ENCODE measurements at regions not wholly inside any gene's neighbourhood (a gene's known extent, or its start where the extent isn't known, plus 50 kb on each side); places are given as distances from the start of the nearest gene placed in this dataset.

DNA sequence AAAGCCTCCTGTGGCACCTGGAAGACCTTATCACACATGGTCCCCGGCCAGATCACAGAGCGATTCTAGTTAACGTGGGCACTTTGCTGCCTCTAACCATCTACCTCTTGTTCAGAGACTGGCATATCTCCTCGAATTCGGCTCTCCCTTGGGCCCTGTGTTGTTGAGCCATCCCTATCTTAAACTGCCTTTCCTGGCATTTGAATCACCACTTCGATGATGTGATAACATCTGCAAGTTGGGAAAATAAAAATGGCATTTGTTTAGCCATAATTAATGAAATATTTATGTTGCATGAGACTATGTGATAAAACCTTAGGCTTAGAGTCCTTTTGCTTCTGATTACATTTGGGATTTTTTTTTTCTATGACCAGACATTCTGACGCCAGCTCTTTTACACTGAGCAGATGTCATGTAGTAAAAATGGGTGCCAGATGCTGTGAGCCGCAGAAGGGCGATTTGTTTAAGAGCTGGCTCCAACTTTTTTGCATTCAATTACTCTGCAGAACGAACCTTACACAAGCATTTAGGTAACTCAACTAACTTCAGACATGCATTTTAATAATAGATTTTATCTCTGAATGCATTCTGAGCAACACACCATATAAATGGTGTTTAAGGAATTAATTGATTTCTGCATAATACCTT, 58.5 kb upstream of the PARVA start:
- Histone ChIP-seq H3K4me1 (no peaks in the 10 kb centered on the region), H3K4me2 (no peak overlapping the region), H3K4me3 (no peak overlapping the region), H3K27ac (no peak overlapping the region), H3K9me3 (peaks cover 20% of the 10 kb centered on the region)
- no peak for DNase-seq (ENCODE audit: low read depth in 1 of 2, low spot score in 1 of 2)
- CTCF ChIA-PET = interaction anchor here (0.6 to 6.0 kb wide), 5 partner anchors 12 to 711 kb away, joined by 3 to 41 read pairs (median 7); no protein-coding TSS in a partner anchor
- FAIRE-seq = no peak
- POLR2A ChIA-PET = interaction anchor here (0.7 kb wide), 1 partner anchor 10 kb away, joined by 4 read pairs; no protein-coding TSS in a partner anchor
- WGBS (ENCODE audit: missing lambda C conversion rate) = 54% methylated on average over 10 of the region's 10 CpGs
- TF ChIP-seq CBX2 (IDR thresholded peaks at IDR 0.05; ENCODE audit: borderline replicate concordance, low read depth) = no peak
- TF ChIP-seq FOXS1 (CRISPR knock-in tag; IDR thresholded peaks at IDR 0.05) = no peak
- TF ChIP-seq MAFK (IDR thresholded peaks at IDR 0.05; ENCODE audit: partially characterized antibody) = no peak
- ATAC-seq = no peak

DNA sequence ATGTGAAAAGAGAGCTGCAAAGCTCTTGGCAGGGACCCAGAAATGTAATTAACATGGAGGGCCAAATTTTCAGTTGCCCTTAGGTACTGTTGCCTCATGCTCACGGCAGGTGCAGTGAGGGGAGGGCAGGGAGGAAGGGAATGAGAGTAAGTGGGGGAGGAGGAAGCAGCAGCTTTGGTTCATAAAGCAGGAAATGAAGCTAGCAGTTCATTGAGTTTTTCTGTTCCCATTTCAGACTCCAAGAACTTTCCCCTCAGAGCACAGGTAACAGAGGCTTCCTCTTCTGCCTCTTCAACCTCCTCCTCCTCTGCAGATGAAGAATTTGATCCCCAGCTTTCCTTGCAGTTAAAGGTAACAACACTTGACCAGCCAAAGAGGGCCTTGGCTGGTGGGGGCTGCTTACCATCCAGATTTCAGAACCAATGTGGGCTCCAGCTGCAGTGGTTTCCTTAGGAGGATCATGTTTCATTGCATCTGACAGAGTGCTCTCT, 57.9 kb upstream of the PARVA start:
- POLR2A ChIA-PET = interaction anchor here (0.7 kb wide), 1 partner anchor 9 kb away, joined by 4 read pairs; no protein-coding TSS in a partner anchor
- DNase-seq (ENCODE audit: low read depth in 1 of 2, low spot score in 1 of 2) (no peak), FAIRE-seq (no peak), ATAC-seq (no peak)
- Histone ChIP-seq H3K27ac (no peak overlapping the region), H3K4me1 (no peaks in the 10 kb centered on the region), H3K4me2 (no peak overlapping the region), H3K4me3 (no peak overlapping the region), H3K9me3 (peaks cover 20% of the 10 kb centered on the region)
- no peak for TF ChIP-seq TP53 (CRISPR knock-in tag; IDR thresholded peaks at IDR 0.05)
- TF ChIP-seq RFX5 (IDR thresholded peaks at IDR 0.05) = no peak
- TF ChIP-seq, protein P1, sequence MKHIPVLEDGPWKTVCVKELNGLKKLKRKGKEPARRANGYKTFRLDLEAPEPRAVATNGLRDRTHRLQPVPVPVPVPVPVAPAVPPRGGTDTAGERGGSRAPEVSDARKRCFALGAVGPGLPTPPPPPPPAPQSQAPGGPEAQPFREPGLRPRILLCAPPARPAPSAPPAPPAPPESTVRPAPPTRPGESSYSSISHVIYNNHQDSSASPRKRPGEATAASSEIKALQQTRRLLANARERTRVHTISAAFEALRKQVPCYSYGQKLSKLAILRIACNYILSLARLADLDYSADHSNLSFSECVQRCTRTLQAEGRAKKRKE (CRISPR knock-in tag; IDR thresholded peaks at IDR 0.05; ENCODE audit: low read depth) = no peak
- no peak for TF ChIP-seq EHMT2 (IDR thresholded peaks at IDR 0.05; ENCODE audit: low read depth)
- no peak for TF ChIP-seq ESRRA (IDR thresholded peaks at IDR 0.05; ENCODE audit: borderline replicate concordance, low read length)
- no peak for TF ChIP-seq CHD4 (IDR thresholded peaks at IDR 0.05; ENCODE audit: borderline replicate concordance)
- no peak for TF ChIP-seq HOXA7 (CRISPR knock-in tag; IDR thresholded peaks at IDR 0.05)
- no peak for TF ChIP-seq CBX2 (IDR thresholded peaks at IDR 0.05; ENCODE audit: borderline replicate concordance, low read depth)
- TF ChIP-seq FOSB (CRISPR knock-in tag; IDR thresholded peaks at IDR 0.05) = no peak
- no peak for TF ChIP-seq NR3C1 (IDR thresholded peaks at IDR 0.05)
- 37% methylated on average over 1 of the region's 1 CpG for WGBS (ENCODE audit: missing lambda C conversion rate)
- CTCF ChIA-PET = interaction anchor here (0.6 to 6.0 kb wide), 7 partner anchors 11 to 1028 kb away, joined by 3 to 41 read pairs (median 3); no protein-coding TSS in a partner anchor

DNA sequence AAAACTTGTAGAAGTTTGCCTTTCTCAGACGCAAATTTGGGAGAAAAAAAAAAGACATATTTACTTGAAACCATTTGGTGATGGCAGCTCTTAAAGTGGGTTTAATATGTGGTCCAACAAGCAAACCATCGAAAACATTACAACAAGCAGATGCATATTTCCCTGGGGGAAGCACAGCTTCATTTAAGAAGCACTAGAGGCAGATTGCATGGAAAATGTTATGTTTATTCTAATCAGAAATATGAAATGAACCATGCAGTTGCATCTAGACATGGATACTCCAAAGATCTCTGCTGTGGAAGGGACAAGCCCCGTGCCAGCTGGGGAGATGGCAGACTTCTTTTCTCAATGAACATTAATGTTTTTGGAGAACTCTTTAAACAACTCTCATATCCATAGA, 57.4 kb upstream of the PARVA start:
- CTCF ChIA-PET = interaction anchor here (0.7 to 6.0 kb wide), 7 partner anchors 11 to 1028 kb away, joined by 3 to 41 read pairs (median 4); no protein-coding TSS in a partner anchor
- TF ChIP-seq PHF8 (IDR thresholded peaks at IDR 0.05; ENCODE audit: borderline replicate concordance, low read depth) = no peak
- TF ChIP-seq, protein P2, sequence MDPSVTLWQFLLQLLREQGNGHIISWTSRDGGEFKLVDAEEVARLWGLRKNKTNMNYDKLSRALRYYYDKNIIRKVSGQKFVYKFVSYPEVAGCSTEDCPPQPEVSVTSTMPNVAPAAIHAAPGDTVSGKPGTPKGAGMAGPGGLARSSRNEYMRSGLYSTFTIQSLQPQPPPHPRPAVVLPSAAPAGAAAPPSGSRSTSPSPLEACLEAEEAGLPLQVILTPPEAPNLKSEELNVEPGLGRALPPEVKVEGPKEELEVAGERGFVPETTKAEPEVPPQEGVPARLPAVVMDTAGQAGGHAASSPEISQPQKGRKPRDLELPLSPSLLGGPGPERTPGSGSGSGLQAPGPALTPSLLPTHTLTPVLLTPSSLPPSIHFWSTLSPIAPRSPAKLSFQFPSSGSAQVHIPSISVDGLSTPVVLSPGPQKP (IDR thresholded peaks at IDR 0.05; ENCODE audit: low read depth, low read length) = no peak
- TF ChIP-seq, protein P3, sequence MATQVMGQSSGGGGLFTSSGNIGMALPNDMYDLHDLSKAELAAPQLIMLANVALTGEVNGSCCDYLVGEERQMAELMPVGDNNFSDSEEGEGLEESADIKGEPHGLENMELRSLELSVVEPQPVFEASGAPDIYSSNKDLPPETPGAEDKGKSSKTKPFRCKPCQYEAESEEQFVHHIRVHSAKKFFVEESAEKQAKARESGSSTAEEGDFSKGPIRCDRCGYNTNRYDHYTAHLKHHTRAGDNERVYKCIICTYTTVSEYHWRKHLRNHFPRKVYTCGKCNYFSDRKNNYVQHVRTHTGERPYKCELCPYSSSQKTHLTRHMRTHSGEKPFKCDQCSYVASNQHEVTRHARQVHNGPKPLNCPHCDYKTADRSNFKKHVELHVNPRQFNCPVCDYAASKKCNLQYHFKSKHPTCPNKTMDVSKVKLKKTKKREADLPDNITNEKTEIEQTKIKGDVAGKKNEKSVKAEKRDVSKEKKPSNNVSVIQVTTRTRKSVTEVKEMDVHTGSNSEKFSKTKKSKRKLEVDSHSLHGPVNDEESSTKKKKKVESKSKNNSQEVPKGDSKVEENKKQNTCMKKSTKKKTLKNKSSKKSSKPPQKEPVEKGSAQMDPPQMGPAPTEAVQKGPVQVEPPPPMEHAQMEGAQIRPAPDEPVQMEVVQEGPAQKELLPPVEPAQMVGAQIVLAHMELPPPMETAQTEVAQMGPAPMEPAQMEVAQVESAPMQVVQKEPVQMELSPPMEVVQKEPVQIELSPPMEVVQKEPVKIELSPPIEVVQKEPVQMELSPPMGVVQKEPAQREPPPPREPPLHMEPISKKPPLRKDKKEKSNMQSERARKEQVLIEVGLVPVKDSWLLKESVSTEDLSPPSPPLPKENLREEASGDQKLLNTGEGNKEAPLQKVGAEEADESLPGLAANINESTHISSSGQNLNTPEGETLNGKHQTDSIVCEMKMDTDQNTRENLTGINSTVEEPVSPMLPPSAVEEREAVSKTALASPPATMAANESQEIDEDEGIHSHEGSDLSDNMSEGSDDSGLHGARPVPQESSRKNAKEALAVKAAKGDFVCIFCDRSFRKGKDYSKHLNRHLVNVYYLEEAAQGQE (IDR thresholded peaks at IDR 0.05) = no peak
- no peak for TF ChIP-seq BHLHE40 (IDR thresholded peaks at IDR 0.05; ENCODE audit: low read depth, low read length)
- TF ChIP-seq, protein P4, sequence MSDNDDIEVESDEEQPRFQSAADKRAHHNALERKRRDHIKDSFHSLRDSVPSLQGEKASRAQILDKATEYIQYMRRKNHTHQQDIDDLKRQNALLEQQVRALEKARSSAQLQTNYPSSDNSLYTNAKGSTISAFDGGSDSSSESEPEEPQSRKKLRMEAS (IDR thresholded peaks at IDR 0.05) = no peak
- TF ChIP-seq CHD2 (IDR thresholded peaks at IDR 0.05; ENCODE audit: low read length, partially characterized antibody) = no peak
- no peak for TF ChIP-seq TFCP2L1 (CRISPR knock-in tag; IDR thresholded peaks at IDR 0.05)
- no peak for TF ChIP-seq NFE2L2 (conservative IDR thresholded peaks at IDR 0.05; ENCODE audit: low read length)
- TF ChIP-seq, protein P5, sequence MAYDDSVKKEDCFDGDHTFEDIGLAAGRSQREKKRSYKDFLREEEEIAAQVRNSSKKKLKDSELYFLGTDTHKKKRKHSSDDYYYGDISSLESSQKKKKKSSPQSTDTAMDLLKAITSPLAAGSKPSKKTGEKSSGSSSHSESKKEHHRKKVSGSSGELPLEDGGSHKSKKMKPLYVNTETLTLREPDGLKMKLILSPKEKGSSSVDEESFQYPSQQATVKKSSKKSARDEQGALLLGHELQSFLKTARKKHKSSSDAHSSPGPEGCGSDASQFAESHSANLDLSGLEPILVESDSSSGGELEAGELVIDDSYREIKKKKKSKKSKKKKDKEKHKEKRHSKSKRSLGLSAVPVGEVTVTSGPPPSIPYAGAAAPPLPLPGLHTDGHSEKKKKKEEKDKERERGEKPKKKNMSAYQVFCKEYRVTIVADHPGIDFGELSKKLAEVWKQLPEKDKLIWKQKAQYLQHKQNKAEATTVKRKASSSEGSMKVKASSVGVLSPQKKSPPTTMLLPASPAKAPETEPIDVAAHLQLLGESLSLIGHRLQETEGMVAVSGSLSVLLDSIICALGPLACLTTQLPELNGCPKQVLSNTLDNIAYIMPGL (CRISPR knock-in tag; IDR thresholded peaks at IDR 0.05; ENCODE audit: borderline replicate concordance) = no peak
- TF ChIP-seq POLR2A (IDR thresholded peaks at IDR 0.05; ENCODE audit: low read length) = no peak
- Histone ChIP-seq H3K4me1 (no peaks in the 10 kb centered on the region), H3K9me3 (peaks cover 17% of the 10 kb centered on the region), H3K4me2 (no peak overlapping the region), H3K27ac (no peak overlapping the region), H3K4me3 (no peak overlapping the region)
- FAIRE-seq = no peak
- ATAC-seq = no peak
- WGBS (ENCODE audit: missing lambda C conversion rate) = 59% methylated on average over 3 of the region's 3 CpGs
- no peak for DNase-seq (ENCODE audit: low read depth in 1 of 2, low spot score in 1 of 2)
- POLR2A ChIA-PET = interaction anchor here (0.7 kb wide), 1 partner anchor 9 kb away, joined by 4 read pairs; no protein-coding TSS in a partner anchor
